K562 (cell line): ENCODE measurements at regions not wholly inside any gene's neighbourhood (a gene's known extent, or its start where the extent isn't known, plus 50 kb on each side); places are given as distances from the start of the nearest gene placed in this dataset.
A peak's percentile ranks its signal among the peaks of the same experiment; 100 is the strongest.

Experiments
- CCNT2 ChIP-seq: IDR thresholded peaks from 2 replicates; pipeline ENCODE4 v1.6.1; 2011; ENCODE audit warnings: borderline replicate concordance, low read depth, mild to moderate bottlenecking, moderate library complexity, mixed read lengths, low read length; ENCODE audit not compliant: insufficient read length; ENCODE audit errors: extremely low read depth
- CREM ChIP-seq: IDR thresholded peaks from 2 replicates; pipeline ENCODE4 v1.6.1; 2014; ENCODE audit warnings: antibody characterized with exemption, low read depth
- ID3 ChIP-seq, 2 experiments: fragments of 250-450 bp in 1 of 2; fragments of 450-650 bp in 1 of 2; sonication (Bioruptor Pico) in 1 of 2; IDR thresholded peaks; 2 replicates each; pipeline versions ENCODE4 v1.6.1 to v1.8.0; 2016 to 2021; ENCODE audit warnings: mild to moderate bottlenecking in 2 of 2, moderate library complexity in 2 of 2, missing compliant biosample characterization in 1 of 2, missing genetic modification characterization in 1 of 2
- KDM2B ChIP-seq: fragments of 250-450 bp; sonication (Bioruptor Pico); IDR thresholded peaks from 2 replicates; pipeline ENCODE4 v1.8.0; 2021; ENCODE audit warnings: mild to moderate bottlenecking, moderate library complexity
- NFIC ChIP-seq: fragments of 450-650 bp; IDR thresholded peaks from 2 replicates; pipeline ENCODE4 v1.6.1; 2017; ENCODE audit warnings: mild to moderate bottlenecking, inconsistent platforms
- NRF1 ChIP-seq, 2 experiments: fragments of 450-650 bp; IDR thresholded peaks in 1 of 2; conservative IDR thresholded peaks in 1 of 2; 2 replicates each; pipeline ENCODE4 v1.6.1; 2014; ENCODE audit warnings: mild to moderate bottlenecking in 2 of 2
- RAD51 ChIP-seq: fragments of 450-650 bp; IDR thresholded peaks from 2 replicates; pipeline ENCODE4 v1.7.1; 2016; ENCODE audit warnings: low read depth, mild to moderate bottlenecking, borderline replicate concordance
- RBFOX2 ChIP-seq: fragments of 200-400 bp; formaldehyde crosslinking; IDR thresholded peaks from 2 replicates; pipeline ENCODE4 v1.6.1; 2017; ENCODE audit warnings: low read depth, mild to moderate bottlenecking, low read length, moderate library complexity
- SMARCA5 ChIP-seq: fragments of 450-650 bp; IDR thresholded peaks from 2 replicates; pipeline ENCODE4 v1.6.1; 2016
- VEZF1 ChIP-seq: fragments of 200-800 bp; sonication (Bioruptor generic); IDR thresholded peaks from 2 replicates; pipeline ENCODE4 v1.6.1; 2017; ENCODE audit warnings: missing genetic modification characterization, missing compliant biosample characterization
- ZNF134 ChIP-seq: fragments of 250-450 bp; sonication (Bioruptor Pico); conservative IDR thresholded peaks from 2 replicates; pipeline ENCODE4 v1.4.0; 2020
- ZNF41 ChIP-seq: fragments of 250-450 bp; sonication (Bioruptor Pico); conservative IDR thresholded peaks from 2 replicates; pipeline ENCODE4 v1.4.0; 2020; ENCODE audit warnings: mild to moderate bottlenecking
- ZNF445 ChIP-seq: fragments of 250-450 bp; sonication (Bioruptor Pico); IDR thresholded peaks from 2 replicates; pipeline ENCODE4 v1.4.0; 2020; ENCODE audit warnings: low read depth, mild to moderate bottlenecking, moderate library complexity
- ZNF76 ChIP-seq: fragments of 250-450 bp; sonication (Bioruptor Pico); IDR thresholded peaks from 2 replicates; pipeline ENCODE4 v1.4.0; 2020; ENCODE audit warnings: mild to moderate bottlenecking, moderate library complexity, borderline replicate concordance
- TF ChIP-seq, protein P1 (sequence below): sonication (generic); IDR thresholded peaks from 2 replicates; pipeline ENCODE4 v1.6.1; 2016
- TF ChIP-seq, protein P2 (sequence below): fragments of 150-350 bp; conservative IDR thresholded peaks from 2 replicates; pipeline ENCODE4 v1.6.1; 2014; ENCODE audit warnings: low read length
- TF ChIP-seq, protein P3 (sequence below): fragments of 250-450 bp; sonication (Bioruptor Pico); IDR thresholded peaks from 2 replicates; pipeline ENCODE4 v1.5.0; 2021
- TF ChIP-seq, protein P4 (sequence below): fragments of 200-400 bp; formaldehyde crosslinking; IDR thresholded peaks from 2 replicates; pipeline ENCODE4 v1.6.1; 2017; ENCODE audit warnings: mild to moderate bottlenecking, low read depth, low read length, moderate library complexity

- TF ChIP-seq, protein P1, sequence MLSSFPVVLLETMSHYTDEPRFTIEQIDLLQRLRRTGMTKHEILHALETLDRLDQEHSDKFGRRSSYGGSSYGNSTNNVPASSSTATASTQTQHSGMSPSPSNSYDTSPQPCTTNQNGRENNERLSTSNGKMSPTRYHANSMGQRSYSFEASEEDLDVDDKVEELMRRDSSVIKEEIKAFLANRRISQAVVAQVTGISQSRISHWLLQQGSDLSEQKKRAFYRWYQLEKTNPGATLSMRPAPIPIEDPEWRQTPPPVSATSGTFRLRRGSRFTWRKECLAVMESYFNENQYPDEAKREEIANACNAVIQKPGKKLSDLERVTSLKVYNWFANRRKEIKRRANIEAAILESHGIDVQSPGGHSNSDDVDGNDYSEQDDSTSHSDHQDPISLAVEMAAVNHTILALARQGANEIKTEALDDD, result no peak
- TF ChIP-seq NFIC, result peak; percentile 52
- no peak for TF ChIP-seq ZNF445
- TF ChIP-seq SMARCA5, result no peak
- TF ChIP-seq ZNF76 (CRISPR knock-in tag), result no peak; the same call in 1 of the 2 replicates
- TF ChIP-seq ZNF41 (CRISPR knock-in tag), result peak; percentile 54; the same call in 1 of the 2 replicates
- TF ChIP-seq RAD51, result no peak
- no peak; the same call in 1 of the 2 replicates for TF ChIP-seq ZNF134
- TF ChIP-seq, protein P2, sequence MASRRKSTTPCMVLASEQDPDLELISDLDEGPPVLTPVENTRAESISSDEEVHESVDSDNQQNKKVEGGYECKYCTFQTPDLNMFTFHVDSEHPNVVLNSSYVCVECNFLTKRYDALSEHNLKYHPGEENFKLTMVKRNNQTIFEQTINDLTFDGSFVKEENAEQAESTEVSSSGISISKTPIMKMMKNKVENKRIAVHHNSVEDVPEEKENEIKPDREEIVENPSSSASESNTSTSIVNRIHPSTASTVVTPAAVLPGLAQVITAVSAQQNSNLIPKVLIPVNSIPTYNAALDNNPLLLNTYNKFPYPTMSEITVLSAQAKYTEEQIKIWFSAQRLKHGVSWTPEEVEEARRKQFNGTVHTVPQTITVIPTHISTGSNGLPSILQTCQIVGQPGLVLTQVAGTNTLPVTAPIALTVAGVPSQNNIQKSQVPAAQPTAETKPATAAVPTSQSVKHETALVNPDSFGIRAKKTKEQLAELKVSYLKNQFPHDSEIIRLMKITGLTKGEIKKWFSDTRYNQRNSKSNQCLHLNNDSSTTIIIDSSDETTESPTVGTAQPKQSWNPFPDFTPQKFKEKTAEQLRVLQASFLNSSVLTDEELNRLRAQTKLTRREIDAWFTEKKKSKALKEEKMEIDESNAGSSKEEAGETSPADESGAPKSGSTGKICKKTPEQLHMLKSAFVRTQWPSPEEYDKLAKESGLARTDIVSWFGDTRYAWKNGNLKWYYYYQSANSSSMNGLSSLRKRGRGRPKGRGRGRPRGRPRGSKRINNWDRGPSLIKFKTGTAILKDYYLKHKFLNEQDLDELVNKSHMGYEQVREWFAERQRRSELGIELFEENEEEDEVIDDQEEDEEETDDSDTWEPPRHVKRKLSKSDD, result no peak
- TF ChIP-seq VEZF1 (CRISPR knock-in tag), result peak; percentile 65; the same call in 1 of the 2 replicates
- TF ChIP-seq, protein P3, sequence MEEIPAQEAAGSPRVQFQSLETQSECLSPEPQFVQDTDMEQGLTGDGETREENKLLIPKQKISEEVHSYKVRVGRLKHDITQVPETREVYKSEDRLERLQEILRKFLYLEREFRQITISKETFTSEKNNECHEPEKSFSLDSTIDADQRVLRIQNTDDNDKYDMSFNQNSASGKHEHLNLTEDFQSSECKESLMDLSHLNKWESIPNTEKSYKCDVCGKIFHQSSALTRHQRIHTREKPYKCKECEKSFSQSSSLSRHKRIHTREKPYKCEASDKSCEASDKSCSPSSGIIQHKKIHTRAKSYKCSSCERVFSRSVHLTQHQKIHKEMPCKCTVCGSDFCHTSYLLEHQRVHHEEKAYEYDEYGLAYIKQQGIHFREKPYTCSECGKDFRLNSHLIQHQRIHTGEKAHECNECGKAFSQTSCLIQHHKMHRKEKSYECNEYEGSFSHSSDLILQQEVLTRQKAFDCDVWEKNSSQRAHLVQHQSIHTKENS (CRISPR knock-in tag), result no peak
- TF ChIP-seq ID3 (CRISPR knock-in tag; IDR thresholded peaks at IDR 0.05), result no peak
- no peak for TF ChIP-seq ID3 (tag; IDR thresholded peaks at IDR 0.05)
- TF ChIP-seq KDM2B, result no peak
- TF ChIP-seq NRF1 (conservative IDR thresholded peaks at IDR 0.05 in 1 of 2, IDR thresholded peaks at IDR 0.05 in 1 of 2), result peak; percentile 32 to 60; a peak in 3 of 4 replicates
- TF ChIP-seq, protein P4, sequence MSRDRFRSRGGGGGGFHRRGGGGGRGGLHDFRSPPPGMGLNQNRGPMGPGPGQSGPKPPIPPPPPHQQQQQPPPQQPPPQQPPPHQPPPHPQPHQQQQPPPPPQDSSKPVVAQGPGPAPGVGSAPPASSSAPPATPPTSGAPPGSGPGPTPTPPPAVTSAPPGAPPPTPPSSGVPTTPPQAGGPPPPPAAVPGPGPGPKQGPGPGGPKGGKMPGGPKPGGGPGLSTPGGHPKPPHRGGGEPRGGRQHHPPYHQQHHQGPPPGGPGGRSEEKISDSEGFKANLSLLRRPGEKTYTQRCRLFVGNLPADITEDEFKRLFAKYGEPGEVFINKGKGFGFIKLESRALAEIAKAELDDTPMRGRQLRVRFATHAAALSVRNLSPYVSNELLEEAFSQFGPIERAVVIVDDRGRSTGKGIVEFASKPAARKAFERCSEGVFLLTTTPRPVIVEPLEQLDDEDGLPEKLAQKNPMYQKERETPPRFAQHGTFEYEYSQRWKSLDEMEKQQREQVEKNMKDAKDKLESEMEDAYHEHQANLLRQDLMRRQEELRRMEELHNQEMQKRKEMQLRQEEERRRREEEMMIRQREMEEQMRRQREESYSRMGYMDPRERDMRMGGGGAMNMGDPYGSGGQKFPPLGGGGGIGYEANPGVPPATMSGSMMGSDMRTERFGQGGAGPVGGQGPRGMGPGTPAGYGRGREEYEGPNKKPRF, result no peak
- no peak for TF ChIP-seq RBFOX2
- TF ChIP-seq CREM, result no peak
- no peak for TF ChIP-seq CCNT2
Observed at GRCh38 chr7:142611566-142612236, 137.6 kb upstream of the PRSS1 start (continued).
